ENCODE measurements at regions not wholly inside any gene's neighbourhood (a gene's known extent, or its start where the extent isn't known, plus 50 kb on each side); places are given as distances from the start of the nearest gene placed in this dataset.

DNA sequence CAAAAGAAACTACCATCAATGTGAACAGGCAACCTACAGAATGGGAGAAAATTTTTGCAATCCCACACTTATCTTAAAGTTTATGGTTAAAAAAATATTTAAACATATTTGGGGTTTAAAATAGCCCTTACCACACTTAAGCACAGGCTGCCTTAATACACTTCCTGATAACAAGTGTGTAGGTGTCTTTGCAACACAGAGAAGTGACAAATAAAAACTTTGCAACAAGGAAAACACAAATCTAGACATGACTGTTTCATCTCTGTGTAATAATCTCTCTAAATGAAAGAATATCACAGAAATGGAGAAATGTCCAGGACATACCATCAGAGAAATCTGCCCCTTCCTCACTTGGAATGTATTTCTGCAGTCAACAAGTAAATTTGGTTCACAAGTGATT is 464.1 kb upstream of the ARHGEF26 start:
- no peak for DNase-seq (ENCODE audit: low read depth)

DNA sequence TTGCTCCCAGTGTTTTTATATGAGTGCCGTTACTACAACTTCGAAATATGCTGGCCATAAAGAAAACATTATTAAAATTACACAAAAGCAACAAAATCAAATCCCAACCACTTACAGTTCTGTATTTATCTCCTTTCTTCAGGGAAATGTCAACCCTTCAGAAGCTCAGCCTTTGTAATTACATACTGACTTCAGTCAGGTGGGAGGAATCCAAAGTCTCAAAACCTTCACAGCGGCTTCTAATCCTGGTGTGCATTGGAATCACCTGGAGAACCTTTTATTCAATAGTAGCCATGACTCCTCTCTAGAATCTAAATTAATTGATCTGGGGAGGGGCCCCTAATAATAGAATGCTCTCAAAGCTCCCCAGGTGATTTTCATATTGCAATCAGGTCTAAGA is 463.7 kb upstream of the ARHGEF26 start:
- DNase-seq (ENCODE audit: low read depth) = no peak

DNA sequence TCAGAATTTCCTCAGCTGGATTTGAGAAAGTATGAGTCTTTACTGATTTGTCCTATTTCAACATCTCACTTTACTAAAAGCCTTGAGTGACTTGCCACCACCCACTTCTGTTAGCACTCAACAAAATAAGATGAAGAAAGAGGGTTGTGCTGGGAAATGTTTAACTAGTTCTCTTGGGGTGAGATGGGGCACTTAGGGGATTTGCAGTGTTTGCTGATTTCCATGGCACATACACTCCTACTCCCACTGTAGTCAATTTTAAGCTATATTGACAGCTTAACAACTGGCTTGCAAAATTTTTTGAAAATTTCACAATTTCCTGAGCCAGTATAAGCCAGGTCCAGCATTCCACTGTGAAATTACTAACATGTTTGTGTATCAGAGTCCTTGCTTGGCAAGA is 463.1 kb upstream of the ARHGEF26 start:
- DNase-seq (ENCODE audit: low read depth) = no peak

DNA sequence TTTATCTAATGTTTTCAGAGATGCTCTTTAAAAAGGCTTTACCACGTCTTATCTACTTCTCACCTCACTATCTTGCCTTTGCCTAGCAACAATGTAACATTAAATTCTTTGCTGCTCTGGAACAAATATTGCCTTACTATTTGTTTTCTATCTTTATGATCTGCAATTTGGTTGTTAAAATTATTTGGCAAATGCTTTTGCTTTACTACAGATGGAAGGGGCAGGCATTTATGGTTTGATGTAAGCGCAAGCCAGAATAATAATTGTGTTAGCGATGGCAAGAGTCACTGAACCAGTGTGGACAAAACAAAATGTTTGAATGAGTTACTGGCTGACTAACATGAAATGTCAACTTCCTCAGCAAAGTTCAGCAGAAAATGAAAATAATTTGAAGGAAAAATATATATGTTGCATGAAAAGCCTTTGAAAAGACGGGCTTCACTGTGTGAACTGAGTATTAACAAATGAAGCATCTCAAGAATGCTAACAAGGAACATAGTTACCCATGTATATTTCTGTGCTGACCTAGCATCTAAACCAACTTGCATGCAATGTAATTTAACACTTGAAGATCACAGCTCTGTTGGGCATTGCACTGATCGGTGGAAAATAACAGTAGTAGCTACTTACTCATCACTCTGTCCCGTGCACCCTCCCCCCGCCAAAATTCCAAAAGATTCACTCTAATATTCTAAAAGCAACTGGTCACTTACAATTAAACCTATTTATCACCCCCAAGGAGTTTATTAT is 454.0 kb upstream of the ARHGEF26 start:
- DNase-seq (ENCODE audit: low read depth) = no peak

DNA sequence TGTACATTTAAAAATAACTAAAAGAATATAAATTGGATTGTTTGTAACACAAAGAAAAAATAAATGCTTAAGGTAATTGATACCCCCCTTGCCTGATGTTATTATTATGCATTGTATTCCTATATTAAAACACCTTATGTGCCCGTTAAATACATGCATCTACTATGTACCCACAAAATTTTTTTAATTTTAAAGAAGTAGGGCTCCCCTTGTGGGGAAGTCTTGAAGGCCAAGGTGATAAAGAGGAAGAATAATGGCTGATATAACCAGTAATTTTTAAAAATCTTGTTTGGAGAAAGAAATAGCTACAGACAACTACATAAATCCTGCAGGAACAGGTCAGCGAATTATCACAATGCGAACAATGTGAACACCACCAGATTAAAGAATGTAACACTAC is 451.7 kb upstream of the ARHGEF26 start:
- DNase-seq (ENCODE audit: low read depth) = no peak

DNA sequence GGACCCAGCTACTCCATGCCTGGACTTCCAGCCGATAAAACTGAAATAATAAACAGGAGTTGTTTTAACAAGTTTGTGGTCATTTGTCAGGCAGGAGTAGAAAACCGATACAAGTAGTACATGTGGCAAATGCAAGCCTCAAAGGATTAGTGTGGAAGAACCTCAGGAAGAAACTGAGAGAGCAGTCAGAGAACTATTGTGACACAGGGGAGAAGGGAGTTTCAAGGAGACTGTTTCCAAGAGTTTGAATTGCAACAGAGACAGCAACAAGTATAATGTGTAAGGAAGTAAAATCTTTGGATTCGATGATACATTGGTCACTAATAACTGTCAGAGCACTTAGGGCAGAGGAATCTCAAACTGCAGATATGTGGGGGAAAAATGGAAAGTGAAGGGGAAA is 450.6 kb upstream of the ARHGEF26 start:
- no peak for DNase-seq (ENCODE audit: low read depth)

DNA sequence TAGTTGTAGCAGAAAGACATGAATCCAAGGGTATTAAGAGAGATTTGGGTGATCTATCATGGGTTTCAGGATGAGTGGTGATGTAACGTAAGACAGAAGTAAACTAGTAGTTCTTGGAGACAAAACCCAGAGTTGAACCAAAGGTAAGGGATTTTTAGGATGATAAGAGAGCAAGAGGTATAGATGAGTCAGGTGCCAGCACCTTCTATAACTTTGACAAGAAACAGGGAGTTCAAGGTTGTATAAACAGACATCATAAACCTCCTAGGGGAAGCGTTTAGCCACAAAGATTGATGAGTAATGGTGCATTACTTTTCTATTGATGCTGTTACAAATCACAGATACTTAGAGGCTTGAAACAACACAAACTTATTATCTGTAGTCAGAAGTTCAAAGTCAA is 447.3 kb upstream of the ARHGEF26 start:
- DNase-seq (ENCODE audit: low read depth) = no peak

DNA sequence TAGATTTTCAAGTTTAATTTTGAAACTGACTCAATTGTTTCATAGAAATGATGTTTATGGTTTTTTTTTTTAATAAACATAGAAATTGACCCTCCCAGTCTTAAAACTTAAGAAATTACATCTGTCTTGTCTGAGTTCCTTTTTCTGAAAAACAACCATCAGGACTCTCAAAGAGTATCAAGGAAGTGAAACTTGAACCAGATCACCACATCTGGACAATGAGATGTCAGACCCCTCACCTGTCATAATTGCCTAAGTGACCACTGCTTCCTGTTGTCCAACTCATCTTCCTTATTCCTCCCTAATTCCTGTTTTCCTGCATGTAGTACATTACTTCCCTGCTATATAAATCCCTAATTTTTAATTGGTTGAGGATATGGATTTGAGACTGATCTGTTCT is 441.5 kb upstream of the ARHGEF26 start:
- DNase-seq (ENCODE audit: low read depth) = no peak

DNA sequence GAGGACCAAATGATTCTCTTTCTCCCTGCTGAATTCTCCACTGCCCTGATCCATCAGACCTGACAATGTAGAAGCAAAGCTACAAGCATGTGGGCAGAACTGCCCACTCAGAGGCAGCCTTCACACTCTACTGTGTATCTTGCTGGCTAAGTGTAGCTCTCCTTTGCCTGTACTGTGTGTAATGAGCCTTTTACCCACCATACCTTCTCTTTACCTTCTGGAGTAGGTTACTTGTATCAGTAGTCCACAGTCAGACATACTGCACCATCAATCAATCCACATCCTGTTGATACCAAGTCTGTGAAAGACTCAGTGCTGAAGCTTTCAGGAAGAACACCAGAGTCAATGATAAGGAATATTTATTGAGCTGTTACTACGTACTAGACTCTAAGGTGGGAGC is 440.7 kb upstream of the ARHGEF26 start:
- no peak for DNase-seq (ENCODE audit: low read depth)

DNA sequence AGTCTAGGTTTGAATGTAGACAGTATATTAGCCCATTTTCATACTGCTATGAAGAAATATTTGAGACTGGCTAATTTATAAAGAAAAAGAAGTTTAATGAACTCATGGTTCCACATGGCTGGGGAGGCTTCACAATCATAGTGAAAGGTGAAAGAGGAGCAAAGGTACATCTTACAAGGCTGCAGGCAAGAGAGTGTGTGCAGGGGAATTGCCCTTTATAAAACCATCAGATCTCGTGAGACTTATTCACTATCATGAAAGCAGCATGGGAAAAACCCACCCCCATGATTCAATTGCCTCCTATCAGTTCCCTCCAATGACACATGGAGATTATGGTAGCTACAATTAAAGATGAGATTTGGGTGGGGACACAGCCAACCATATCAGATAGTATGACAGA is 440.1 kb upstream of the ARHGEF26 start:
- no peak for DNase-seq (ENCODE audit: low read depth)

DNA sequence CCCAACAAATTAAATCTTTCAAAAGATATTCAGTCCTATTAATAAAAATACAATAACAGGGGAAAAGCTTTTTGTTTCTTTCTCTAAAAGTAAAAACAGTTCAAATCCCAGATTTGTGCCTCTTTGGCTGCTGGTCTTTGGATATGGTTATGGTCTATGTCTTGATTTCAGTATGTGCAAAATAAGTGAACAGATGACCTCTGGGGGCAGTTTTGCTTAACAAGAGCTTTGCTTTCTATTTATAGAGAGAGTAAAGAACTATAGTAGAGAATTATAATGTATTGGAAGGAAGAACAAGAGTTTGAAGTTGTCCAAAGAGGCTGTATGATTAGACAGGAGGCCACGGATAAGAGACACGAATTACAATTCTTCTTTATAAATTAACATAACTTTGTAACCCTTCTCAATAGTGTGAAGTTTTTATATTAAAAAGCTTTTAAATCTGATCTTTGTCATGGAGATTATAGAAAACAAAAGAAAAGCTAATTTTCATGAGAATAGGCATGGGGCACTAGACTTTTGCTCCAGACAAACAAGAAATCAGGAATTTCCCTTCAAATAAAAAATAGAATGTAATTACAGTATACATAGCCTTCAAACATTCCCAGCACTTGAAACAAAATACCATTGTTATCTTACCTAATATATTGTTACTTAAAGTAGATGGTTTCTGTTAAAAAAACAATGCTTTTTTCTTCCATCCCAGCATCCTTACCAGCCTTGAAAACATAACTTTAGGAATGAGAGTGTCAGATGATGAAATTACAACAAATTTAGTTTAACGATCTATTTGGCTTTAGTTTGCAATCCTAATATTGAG is 432.7 kb upstream of the ARHGEF26 start:
- DNase-seq (ENCODE audit: low read depth) = no peak

DNA sequence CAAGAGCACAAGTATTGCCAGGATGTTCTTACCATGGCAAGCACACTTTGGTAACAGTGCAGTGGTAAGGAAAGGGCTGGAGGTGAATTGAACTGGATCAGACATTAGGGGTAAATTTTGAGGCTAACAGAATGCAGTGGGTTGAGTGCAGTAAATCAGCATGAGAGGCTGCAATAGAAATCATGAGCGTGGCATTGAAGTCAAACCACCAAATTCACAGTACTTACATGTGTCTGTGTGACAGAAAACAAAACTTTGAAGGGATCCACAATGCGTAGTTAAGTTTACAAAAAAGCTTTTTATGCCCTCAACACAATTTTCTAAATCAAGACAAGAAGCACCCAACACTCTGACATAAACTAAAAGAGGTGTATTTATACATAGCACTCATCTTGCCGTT is 428.0 kb upstream of the ARHGEF26 start:
- DNase-seq (ENCODE audit: low read depth) = no peak

DNA sequence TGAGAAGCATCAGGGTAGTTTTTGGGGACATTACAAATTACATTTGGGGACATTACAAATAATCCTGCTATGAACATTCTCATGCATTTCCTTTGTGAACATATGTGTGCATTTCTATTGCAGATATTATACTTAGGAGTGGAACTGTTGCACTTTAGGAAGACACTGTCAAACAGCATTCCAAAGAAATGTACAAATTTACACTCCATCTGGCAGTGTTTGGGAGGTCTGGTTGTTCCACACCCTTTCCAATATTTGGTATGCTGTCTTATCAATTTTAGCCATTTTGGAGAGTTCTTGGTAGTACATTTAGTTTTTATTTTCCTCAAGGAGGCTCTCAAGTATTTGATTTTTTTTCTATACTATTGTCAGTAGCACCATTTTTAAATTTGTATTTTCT is 419.1 kb upstream of the ARHGEF26 start:
- no peak for DNase-seq (ENCODE audit: low read depth)

DNA sequence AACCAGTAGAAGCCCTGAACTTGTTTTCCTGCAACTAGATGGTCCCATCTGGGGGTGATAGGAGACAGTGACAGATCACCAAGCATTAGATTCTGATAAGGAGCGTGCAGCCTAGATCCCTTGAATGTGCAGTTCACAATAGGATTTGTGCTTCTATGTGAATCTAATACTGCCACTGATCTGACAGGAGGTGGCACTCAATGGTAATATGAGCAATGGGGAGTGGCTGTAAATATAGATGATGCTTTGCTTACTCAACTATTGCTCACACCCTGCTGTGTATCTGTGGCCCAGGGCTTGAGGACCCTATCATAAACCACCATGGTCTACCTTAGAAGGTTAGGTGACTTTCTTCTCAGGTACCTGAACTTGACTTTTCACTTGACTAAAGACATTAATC is 417.1 kb upstream of the ARHGEF26 start:
- no peak for DNase-seq (ENCODE audit: low read depth)

DNA sequence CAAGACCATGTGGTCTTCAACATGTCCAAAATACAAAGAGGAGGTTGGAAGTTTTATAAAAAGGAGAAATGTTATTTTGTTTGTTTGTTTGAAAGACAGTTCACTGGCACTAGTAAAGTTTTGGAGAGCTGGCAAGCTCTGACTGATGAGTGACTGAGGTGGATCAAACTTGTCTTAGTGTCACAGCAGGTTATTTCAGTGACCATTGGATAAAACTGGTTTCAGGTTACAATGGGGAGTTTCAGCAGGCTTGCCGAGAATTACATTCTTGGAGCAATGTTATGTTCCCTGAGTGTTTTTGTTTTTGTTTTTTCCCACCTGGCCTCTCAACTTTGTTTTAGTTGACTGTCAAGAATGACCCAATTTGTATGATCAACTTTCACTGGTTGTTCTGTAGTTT is 414.5 kb upstream of the ARHGEF26 start:
- no peak for DNase-seq (ENCODE audit: low read depth)

DNA sequence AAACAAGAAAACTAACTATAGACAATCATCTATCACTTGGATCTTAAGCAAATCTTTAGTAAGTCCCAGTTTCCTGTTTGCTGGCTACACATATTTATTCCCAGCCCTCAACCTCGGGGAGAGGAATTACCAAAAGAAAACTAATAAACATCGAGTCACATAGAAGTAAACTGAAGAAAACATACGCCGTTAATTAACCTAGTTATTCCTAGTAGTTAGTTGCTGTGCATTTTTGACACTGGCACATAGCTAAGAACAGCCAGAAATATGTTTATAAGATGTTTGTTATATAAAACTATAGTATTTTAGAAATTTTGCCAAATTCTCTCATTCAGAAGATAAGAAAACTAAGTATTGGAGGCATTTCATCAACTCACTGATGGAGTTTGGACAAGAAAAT is 407.2 kb upstream of the ARHGEF26 start:
- DNase-seq (ENCODE audit: low read depth) = no peak

DNA sequence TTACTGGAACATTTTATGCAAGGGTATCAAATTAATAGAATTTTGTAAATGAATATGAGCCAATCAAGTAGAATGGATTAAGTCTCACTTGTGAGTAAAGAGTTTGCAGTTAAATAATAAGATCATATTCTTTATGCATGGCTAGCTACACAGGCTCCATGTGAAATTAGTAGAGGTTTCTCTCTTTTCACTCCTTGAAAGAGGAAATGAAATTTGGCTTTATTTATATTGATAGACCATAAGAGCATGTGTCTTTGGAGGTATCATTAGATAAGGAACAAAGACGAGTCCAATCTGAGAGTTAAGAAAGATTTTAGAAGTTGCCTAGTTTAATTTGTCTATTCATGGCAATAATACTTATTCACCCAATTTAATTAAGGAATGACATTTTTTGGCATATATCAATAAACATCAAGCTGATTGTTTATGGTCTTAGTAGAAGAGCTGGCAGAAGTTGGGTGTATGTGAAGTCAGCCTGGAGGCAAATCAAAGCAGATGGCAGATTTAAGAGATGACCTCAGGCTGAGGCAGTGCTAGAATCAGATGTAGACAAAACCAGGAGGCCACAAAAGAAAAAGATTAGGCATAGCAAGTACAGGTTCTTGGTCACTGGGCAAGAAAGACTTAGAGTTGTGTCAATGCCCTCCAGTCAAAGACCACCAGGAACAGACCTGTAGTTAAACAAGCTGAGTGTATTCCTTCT is 406.5 kb upstream of the ARHGEF26 start:
- DNase-seq (ENCODE audit: low read depth) = no peak

DNA sequence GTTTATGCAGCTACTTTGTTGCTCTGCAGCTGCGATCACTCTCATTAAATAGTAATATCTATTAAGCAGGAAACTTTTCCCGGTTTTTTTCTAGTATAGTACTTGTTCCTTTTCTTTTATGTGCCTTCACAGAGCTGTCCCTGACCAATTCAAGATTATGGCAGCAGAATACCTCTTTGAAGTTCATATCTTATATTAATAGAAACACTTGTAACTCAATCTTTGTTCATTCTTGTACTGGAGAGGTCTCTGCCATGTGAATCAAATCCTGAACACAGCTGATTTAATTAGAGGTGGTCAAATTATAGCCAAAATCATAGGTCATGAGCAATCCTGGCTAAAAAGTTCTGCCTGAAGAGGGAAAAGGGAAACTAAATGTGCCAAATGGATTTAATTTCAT is 399.0 kb upstream of the ARHGEF26 start:
- DNase-seq (ENCODE audit: low read depth) = no peak

DNA sequence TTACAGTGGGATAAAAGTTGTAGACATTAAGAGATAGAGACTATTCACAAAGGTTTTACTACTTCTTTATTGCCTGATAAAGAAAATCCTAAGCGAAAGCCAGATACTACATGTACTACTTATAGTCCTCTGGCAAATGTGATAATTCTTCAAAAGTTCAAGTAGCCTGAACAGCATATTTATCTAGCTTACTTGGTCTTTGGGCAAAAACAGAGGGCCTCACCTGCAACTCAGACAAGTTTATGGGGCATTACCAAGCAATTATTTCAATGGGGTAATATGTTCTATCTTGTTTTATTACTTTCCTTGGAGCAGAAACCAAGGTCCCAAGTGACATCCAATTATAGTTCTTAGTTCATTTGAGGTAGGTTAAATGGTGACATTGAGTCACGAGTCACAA is 390.1 kb upstream of the ARHGEF26 start:
- no peak for DNase-seq (ENCODE audit: low read depth)

DNA sequence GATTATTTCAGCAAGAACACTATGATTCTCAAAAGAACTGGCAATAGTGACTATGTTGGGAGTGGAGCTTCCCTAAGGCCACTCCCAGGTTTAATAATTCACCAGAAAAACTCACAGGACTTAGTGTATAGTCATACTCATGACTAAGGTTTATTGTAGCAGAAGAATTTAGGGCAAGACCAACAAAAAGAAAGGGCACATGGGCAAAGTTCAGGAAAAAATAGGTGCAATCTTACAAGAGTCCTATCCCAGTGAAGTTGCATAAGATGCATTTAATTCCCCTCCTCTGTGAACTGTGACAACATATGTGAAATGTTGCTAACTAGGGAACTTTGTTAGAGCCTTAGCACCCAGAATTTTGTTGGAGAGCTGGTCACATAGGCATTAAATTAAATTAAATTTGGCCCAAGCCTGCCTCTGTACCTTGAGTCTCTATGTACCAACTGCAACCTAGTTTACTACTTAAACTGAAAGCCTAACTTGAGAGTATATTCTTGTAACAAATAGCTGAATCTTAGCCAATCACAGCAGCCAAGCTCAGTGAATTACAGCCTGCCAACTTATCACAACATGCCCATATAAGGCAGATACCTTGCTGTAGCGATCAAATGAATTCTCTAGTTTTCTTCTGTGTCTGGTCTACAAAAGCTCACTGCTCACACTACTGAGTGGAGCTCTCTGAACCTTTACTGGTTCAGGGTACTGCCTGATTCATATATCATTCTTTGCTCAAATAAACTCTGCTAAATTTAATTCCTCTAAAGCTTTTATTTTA is 386.2 kb upstream of the ARHGEF26 start:
- DNase-seq (ENCODE audit: low read depth) = no peak

DNA sequence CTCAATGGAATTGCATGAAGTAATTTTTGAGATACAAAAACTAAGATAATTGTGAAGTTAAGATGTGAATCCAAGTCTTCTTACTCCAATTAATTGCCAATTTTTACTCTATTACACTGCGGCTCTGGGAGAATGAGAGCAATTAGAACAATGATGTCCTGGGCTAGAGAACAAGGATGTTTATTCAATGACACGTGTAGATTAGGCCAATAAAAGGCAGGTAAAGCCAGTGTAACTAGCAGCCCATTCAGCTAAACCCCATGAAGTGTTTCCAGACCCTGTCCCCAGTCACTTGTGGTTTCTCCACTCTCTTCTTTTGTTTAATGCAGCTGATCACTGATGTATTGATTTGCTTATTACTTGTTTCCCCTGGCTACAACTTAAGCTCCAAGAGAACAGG is 381.1 kb upstream of the ARHGEF26 start:
- no peak for DNase-seq (ENCODE audit: low read depth)

DNA sequence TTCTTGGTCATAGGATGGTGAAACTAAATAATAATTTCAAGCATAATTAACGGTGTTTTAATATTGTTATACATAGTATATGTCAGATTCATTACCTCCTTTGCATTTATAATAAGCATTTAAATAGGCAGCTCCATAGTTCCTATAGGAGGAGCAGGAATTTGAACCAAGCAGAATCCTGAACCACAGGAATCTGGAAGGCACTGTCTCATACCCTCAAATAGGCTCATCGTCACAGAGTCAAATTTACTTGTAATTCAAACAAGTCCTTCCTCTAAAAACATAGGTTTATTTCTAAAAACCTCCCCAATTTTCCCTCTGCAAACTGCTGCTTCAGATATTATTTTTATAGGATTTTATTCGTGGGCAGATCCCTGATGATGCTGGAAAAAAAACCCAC is 376.3 kb upstream of the ARHGEF26 start:
- no peak for DNase-seq (ENCODE audit: low read depth)

Measured in stimulated activated CD8-positive, alpha-beta memory T cell treated with anti-CD3 and anti-CD28 coated beads, Interleukin-15, amount 100 ng/mL, for 24 hours (primary cell).